RWPE1 (cell line): ENCODE measurements at regions not wholly inside any gene's neighbourhood (a gene's known extent, or its start where the extent isn't known, plus 50 kb on each side); places are given as distances from the start of the nearest gene placed in this dataset.
A peak's percentile ranks its signal among the peaks of the same experiment; 100 is the strongest.

Source experiments
- CTCF ChIA-PET: fragments of 350-600 bp; sonication (Branson Sonifier 250); formaldehyde crosslinking; extraction: SDS; loops from one replicate; lab custom pipeline; 2021; lab: Yijun Ruan, JAX
- POLR2A ChIA-PET: fragments of 400-600 bp; formaldehyde crosslinking; extraction: SDS; loops from one replicate; lab custom pipeline; 2020; ENCODE audit warnings: antibody characterized with exemption; ENCODE audit not compliant: low non-redundant PET; lab: Yijun Ruan, JAX
- DNase-seq: peaks from one replicate; pipeline ENCODE4 v3.0.0; 2012; ENCODE audit warnings: low spot score
- H3K27ac ChIP-seq: fragments of 450-650 bp; 2 replicates; pipeline ENCODE4 v1.5.1; 2017
- CTCF ChIP-seq: fragments of 450-650 bp; conservative IDR thresholded peaks from 2 replicates; pipeline ENCODE4 v1.5.1; 2017; ENCODE audit warnings: low read depth, mild to moderate bottlenecking

GRCh38 chr18:11501352-11501751, 108.0 kb upstream of the SLC35G4 start:
- CTCF ChIA-PET, result interaction anchor here (0.5 kb wide), 1 partner anchor 460 kb away, joined by 3 read pairs; no protein-coding TSS in a partner anchor

GRCh38 chr18:11500153-11501122, 109.0 kb upstream of the SLC35G4 start:
- POLR2A ChIA-PET, result interaction anchor here (0.8 kb wide), 1 partner anchor 291 kb away, joined by 4 read pairs; no protein-coding TSS in a partner anchor
- H3K27ac ChIP-seq, result peak overlapping the region; percentile 31; the same call in 1 of the 2 replicates
- CTCF ChIA-PET, result interaction anchor here (0.6 kb wide), 1 partner anchor 1155 kb away, joined by 4 read pairs; no protein-coding TSS in a partner anchor
- peak; percentile 92 for DNase-seq
- no peak for TF ChIP-seq CTCF

More at GRCh38 chr18:11501352-11501751, 108.0 kb upstream of the SLC35G4 start:
- POLR2A ChIA-PET, result no interaction called here
- no peak for TF ChIP-seq CTCF
- H3K27ac ChIP-seq, result no peak overlapping the region
- DNase-seq, result no peak

GRCh38 chr18:11498821-11499220, 110.6 kb upstream of the SLC35G4 start:
- DNase-seq, result no peak
- H3K27ac ChIP-seq, result no peak overlapping the region
- no peak for TF ChIP-seq CTCF
- POLR2A ChIA-PET, result no interaction called here
- CTCF ChIA-PET, result interaction anchor here (0.7 kb wide), 1 partner anchor 187 kb away, joined by 3 read pairs; no protein-coding TSS in a partner anchor

GRCh38 chr18:11497585-11497984, 111.8 kb upstream of the SLC35G4 start:
- DNase-seq, result no peak
- ChIA-PET POLR2A (no interaction called here), CTCF (no interaction called here)
- no peak for TF ChIP-seq CTCF
- H3K27ac ChIP-seq, result no peak overlapping the region

- no peak for DNase-seq
- ChIA-PET CTCF (interaction anchor here (0.9 kb wide), 1 partner anchor 56 kb away, joined by 6 read pairs; no protein-coding TSS in a partner anchor), POLR2A (no interaction called here)
- TF ChIP-seq CTCF, result no peak
- H3K27ac ChIP-seq, result no peak overlapping the region
These were observed 112.7 kb upstream of the SLC35G4 start for GRCh38 chr18:11496526-11497172.

- POLR2A ChIA-PET, result no interaction called here
- DNase-seq, result no peak
- TF ChIP-seq CTCF, result no peak
- CTCF ChIA-PET, result interaction anchor here (0.7 to 0.9 kb wide), 2 partner anchors 58 to 644 kb away, joined by 6 read pairs; no protein-coding TSS in a partner anchor
- H3K27ac ChIP-seq, result no peak overlapping the region
These were observed 114.0 kb upstream of the SLC35G4 start for GRCh38 chr18:11495441-11495840.
